ENCODE measurements at regions not wholly inside any gene's neighbourhood (a gene's known extent, or its start where the extent isn't known, plus 50 kb on each side); places are given as distances from the start of the nearest gene placed in this dataset.

DNA sequence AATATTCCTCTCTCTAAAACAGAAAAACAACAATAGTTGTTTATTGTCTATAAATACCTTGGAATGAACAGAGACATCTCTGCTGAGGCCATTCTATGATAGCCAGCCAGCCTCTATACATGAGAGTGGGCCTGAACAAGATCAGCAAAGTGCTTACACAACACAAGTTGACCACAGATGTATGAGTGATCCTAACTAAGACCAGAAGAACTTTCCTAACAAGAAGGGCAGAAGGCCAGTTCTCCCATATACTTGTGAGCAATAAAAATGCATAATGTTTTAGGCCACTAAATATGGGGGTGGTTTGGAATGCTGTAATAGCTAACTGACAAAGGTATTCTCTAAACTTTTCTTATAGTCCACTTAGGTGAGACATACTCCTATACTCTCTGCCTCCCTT lies 345.7 kb downstream of the SPATA31D1 start:
- DNase-seq: no peak
- Mint-ChIP-seq H3K9me3 (peaks cover 4% of the 10 kb centered on the region), H3K4me3 (no peak overlapping the region), H3K27me3 (ENCODE audit: low read depth, poor library complexity) (peaks cover 4% of the 10 kb centered on the region), H3K4me1 (peaks cover 16% of the 10 kb centered on the region), H3K36me3 (ENCODE audit: low read depth) (no peaks in the 10 kb centered on the region), H3K27ac (no peak overlapping the region)
- TF ChIP-seq, protein P1, sequence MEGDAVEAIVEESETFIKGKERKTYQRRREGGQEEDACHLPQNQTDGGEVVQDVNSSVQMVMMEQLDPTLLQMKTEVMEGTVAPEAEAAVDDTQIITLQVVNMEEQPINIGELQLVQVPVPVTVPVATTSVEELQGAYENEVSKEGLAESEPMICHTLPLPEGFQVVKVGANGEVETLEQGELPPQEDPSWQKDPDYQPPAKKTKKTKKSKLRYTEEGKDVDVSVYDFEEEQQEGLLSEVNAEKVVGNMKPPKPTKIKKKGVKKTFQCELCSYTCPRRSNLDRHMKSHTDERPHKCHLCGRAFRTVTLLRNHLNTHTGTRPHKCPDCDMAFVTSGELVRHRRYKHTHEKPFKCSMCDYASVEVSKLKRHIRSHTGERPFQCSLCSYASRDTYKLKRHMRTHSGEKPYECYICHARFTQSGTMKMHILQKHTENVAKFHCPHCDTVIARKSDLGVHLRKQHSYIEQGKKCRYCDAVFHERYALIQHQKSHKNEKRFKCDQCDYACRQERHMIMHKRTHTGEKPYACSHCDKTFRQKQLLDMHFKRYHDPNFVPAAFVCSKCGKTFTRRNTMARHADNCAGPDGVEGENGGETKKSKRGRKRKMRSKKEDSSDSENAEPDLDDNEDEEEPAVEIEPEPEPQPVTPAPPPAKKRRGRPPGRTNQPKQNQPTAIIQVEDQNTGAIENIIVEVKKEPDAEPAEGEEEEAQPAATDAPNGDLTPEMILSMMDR (IDR thresholded peaks at IDR 0.05): no peak

DNA sequence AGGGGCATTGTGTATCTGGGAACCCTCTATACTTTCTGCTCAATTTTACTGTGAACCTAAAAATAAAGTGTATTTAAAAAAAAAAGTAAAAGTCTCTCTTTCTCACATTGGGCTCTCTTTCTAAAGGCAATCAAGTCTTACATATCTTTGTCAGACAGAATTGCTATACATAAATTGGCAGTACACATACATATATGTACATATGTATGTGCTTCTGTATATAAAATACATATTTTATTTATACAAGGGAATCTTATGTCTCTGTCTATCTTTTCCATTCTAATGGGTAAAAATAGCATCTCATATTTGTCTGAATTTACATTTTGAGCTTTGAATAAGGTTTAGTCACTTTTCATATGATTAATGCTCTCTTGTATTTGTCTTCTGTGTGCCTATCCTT lies 348.8 kb downstream of the SPATA31D1 start:
- H3K9me3 Mint-ChIP-seq: no peaks in the 10 kb centered on the region
- H3K36me3 Mint-ChIP-seq (ENCODE audit: low read depth): no peaks in the 10 kb centered on the region
- H3K27ac Mint-ChIP-seq: no peak overlapping the region
- no peak for DNase-seq
- TF ChIP-seq, protein P1 (IDR thresholded peaks at IDR 0.05): no peak
- no peak overlapping the region for H3K4me3 Mint-ChIP-seq
- peaks cover 20% of the 10 kb centered on the region for H3K4me1 Mint-ChIP-seq
- no peaks in the 10 kb centered on the region for H3K27me3 Mint-ChIP-seq (ENCODE audit: low read depth, poor library complexity)

DNA sequence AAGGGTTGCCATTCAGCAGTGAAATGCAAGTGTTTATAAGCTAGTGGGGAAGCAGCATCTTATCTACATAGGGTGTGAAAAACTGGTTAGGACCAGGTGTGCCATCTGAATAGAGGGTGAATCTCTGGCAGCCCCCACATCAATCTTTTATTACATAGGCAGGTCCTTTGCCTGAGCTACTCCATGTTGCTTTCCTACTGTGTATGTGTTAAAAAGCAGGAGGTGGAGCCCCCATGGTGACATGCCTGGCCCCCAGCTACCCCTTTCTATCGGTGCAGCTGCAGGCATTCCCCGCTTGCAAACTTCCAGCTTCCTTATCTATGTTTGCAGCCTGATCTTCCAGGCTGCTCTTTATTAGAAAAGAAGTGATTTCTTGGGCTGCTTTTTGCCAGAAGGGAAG lies 353.5 kb downstream of the SPATA31D1 start:
- Mint-ChIP-seq H3K9me3 (peaks cover 22% of the 10 kb centered on the region), H3K27ac (no peak overlapping the region), H3K4me3 (no peak overlapping the region), H3K27me3 (ENCODE audit: low read depth, poor library complexity) (peaks cover 6% of the 10 kb centered on the region), H3K36me3 (ENCODE audit: low read depth) (peaks cover 9% of the 10 kb centered on the region), H3K4me1 (peaks cover 8% of the 10 kb centered on the region)
- DNase-seq: no peak
- TF ChIP-seq, protein P1 (IDR thresholded peaks at IDR 0.05): no peak

DNA sequence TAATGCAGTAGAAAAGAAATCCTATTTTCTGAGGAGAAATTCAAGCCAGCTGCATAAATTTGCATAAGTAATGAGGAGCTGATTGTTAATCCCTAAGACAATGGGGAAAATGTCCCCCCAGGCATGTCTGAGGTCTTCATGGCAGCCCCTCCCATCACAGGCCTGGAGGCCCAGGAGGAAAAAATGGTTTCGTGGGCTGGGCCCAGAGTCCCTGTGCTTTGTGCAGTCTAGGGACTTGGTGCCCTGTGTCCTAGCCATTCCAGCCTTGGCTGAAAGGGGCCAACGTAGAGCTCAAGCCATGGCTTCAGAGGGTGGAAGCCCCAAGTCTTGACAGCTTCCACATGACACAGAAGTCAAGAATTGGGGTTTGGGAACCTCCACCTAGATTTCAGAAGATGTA lies 357.5 kb downstream of the SPATA31D1 start:
- Mint-ChIP-seq H3K9me3 (peaks cover 43% of the 10 kb centered on the region), H3K4me1 (no peaks in the 10 kb centered on the region), H3K27ac (no peak overlapping the region), H3K4me3 (no peak overlapping the region), H3K36me3 (ENCODE audit: low read depth) (peaks cover 13% of the 10 kb centered on the region), H3K27me3 (ENCODE audit: low read depth, poor library complexity) (peaks cover 6% of the 10 kb centered on the region)
- TF ChIP-seq, protein P1 (IDR thresholded peaks at IDR 0.05): no peak
- DNase-seq: no peak

DNA sequence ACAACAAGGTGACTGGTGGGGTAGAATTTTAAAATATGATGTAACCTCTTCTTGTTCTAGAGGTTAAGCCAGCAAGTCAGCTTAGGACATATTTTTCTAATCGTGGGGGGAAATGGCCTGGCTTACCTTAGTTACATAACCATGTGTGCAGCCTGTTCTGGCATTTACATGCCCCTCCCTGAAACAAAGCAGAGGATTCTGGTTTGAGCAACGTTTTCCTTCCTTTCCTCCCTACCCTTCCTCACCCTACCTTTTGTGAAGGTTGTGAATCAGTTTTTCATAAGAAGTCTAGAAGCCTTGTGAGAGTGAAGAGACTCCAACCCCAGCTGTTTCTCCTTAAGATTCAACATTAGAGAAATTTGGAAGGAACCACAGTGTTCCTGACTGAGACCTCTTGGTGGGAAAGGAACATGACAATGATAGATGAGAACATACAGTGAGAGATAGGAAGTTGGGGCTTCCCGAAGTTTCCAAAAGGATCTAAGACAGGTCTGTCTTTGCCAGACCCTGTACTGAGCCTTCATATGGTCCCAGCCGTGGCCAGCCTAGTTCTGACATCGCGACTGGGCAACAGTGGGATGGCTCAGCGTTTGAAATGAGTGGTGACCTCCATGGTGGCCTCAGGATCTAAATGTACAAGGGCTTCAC lies 365.2 kb downstream of the SPATA31D1 start:
- Mint-ChIP-seq H3K27me3 (ENCODE audit: low read depth, poor library complexity) (no peaks in the 10 kb centered on the region), H3K36me3 (ENCODE audit: low read depth) (no peaks in the 10 kb centered on the region), H3K9me3 (peaks cover 6% of the 10 kb centered on the region), H3K4me3 (no peak overlapping the region), H3K27ac (no peak overlapping the region), H3K4me1 (no peaks in the 10 kb centered on the region)
- TF ChIP-seq, protein P1 (IDR thresholded peaks at IDR 0.05): no peak
- DNase-seq: no peak

DNA sequence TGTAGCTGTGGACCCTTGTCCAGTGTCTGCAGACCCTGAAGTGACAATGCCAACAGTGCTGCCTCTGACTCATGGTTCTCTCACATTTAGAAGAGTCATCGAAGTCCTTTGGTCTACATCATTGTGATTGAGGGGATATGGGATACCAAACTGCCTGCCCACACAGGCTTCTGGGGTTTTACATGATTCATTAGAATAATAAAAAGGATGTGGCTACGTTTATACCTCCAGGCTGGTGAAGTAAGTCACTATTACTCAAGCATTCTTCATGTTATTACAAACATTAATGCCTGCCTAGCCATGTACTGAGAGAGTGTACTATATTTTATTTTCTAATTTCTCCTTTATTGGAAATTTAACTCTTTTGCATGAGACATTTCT lies 365.7 kb downstream of the SPATA31D1 start:
- no peaks in the 10 kb centered on the region for H3K4me1 Mint-ChIP-seq
- no peak overlapping the region for H3K27ac Mint-ChIP-seq
- no peaks in the 10 kb centered on the region for H3K36me3 Mint-ChIP-seq (ENCODE audit: low read depth)
- peaks cover 1% of the 10 kb centered on the region for H3K9me3 Mint-ChIP-seq
- H3K27me3 Mint-ChIP-seq (ENCODE audit: low read depth, poor library complexity): no peaks in the 10 kb centered on the region
- DNase-seq: no peak
- TF ChIP-seq, protein P1 (IDR thresholded peaks at IDR 0.05): no peak
- H3K4me3 Mint-ChIP-seq: no peak overlapping the region
